Transverse colon (tissue), 4 donors: ENCODE measurements at regions not wholly inside any gene's neighbourhood (a gene's known extent, or its start where the extent isn't known, plus 50 kb on each side); places are given as distances from the start of the nearest gene placed in this dataset.
A peak's percentile ranks its signal among the peaks of the same experiment; 100 is the strongest.
"Not testable (repeated sequence)": the region's sequence is repeated elsewhere in the genome, so short reads cannot be mapped to it uniquely, and the experiment has no call there.

Experiments used
- DNase-seq: peaks from one replicate; pipeline ENCODE4 v3.0.0-alpha.2; 2019
- H3K27ac ChIP-seq, 4 donors: fragments of 200-600 bp; sonication (generic); 2 replicates each; pipeline ENCODE4 v1.5.1; 2016 to 2018; ENCODE audit warnings: inconsistent platforms in 4 of 4
- H3K27me3 ChIP-seq: fragments of 200-600 bp; sonication (generic); 2 replicates; pipeline ENCODE4 v1.5.1; 2017; ENCODE audit warnings: inconsistent platforms
- H3K36me3 ChIP-seq, 4 donors: fragments of 200-600 bp; sonication (generic); 2 replicates each; pipeline ENCODE4 v1.5.1; 2017 to 2019; ENCODE audit warnings: inconsistent platforms in 4 of 4
- H3K4me1 ChIP-seq, 4 donors: fragments of 200-600 bp; sonication (generic); 2 replicates each; pipeline ENCODE4 v1.5.1; 2017 to 2020; ENCODE audit warnings: inconsistent platforms in 4 of 4
- H3K4me3 ChIP-seq, 4 donors: fragments of 200-600 bp; sonication (generic); 1 replicate in 1 of 4; 2 replicates in 3 of 4; pipeline versions ENCODE4 v1.5.1 to v1.6.1; 2017 to 2019; ENCODE audit warnings: inconsistent platforms in 4 of 4
- H3K9me3 ChIP-seq, 2 donors: fragments of 200-600 bp; sonication (generic); 2 replicates each; pipeline ENCODE4 v1.5.1; 2017 to 2019; ENCODE audit warnings: inconsistent platforms in 2 of 2
- CTCF ChIP-seq, 5 experiments: fragments of 200-600 bp in 3 of 5; fragments of 450-650 bp in 2 of 5; sonication (generic) in 3 of 5; IDR thresholded peaks; 1 replicate in 2 of 5; 2 replicates in 3 of 5; pipeline ENCODE4 v1.5.1; 2016 to 2017; ENCODE audit warnings: antibody characterized with exemption in 5 of 5, inconsistent platforms in 3 of 5, mild to moderate bottlenecking in 2 of 5, moderate library complexity in 1 of 5
- EP300 ChIP-seq: sonication (generic); formaldehyde crosslinking; IDR thresholded peaks from one replicate; pipeline ENCODE4 v1.6.1; 2017; ENCODE audit warnings: antibody characterized with exemption, low read depth
- POLR2A ChIP-seq: fragments of 450-650 bp; IDR thresholded peaks from one replicate; pipeline ENCODE4 v1.6.1; 2016; ENCODE audit warnings: antibody characterized with exemption, mild to moderate bottlenecking, moderate library complexity
- POLR2AphosphoS5 ChIP-seq, 3 donors: sonication (generic); formaldehyde crosslinking; IDR thresholded peaks; one replicate each; pipeline ENCODE4 v1.6.1; 2016; ENCODE audit warnings: antibody characterized with exemption in 3 of 3
- WGBS, 2 donors: methylation state at CpG; one replicate each; pipeline ENCODE4 v1.1.5; 2018; ENCODE audit warnings: low coverage in 1 of 2; 5-methylcytosine and 5-hydroxymethylcytosine counted together
- in situ Hi-C, 4 donors: fragments of 200-750 bp; cut with MboI; loops; one replicate each; pipeline versions ENCODE4 v1.15.0 to v1.15.1; 2017; ENCODE audit warnings: low sequenced_read_pairs in 3 of 4, low pct_ligation_motif_present in 1 of 4, low pct_unique_long_range_greater_than_20kb in 1 of 4
- intact Hi-C: fragments of 100-400 bp; cut with DNase I; formaldehyde crosslinking; loops from one replicate; pipeline ENCODE4 v1.15.1; 2023; ENCODE audit warnings: low total_unique reads

GRCh38 chr12:94916663-94917062, 86.8 kb downstream of the NDUFA12 start:
- intact Hi-C loops (no loop called here), in situ Hi-C loops (no loop called here)
- H3K36me3 ChIP-seq: no peaks in the 10 kb centered on the region
- no peaks in the 10 kb centered on the region for H3K27me3 ChIP-seq
- WGBS, 2 donors: 71 to 90% methylated on average over 2 to 6 of the region's 6 CpGs
- TF ChIP-seq CTCF (IDR thresholded peaks at IDR 0.05) (no peak), POLR2A (no peak), EP300 (no peak), POLR2AphosphoS5 (IDR thresholded peaks at IDR 0.05) (no peak)
- H3K4me3 ChIP-seq: no peak overlapping the region
- no peak overlapping the region for H3K27ac ChIP-seq
- no peak for DNase-seq
- H3K9me3 ChIP-seq: no peaks in the 10 kb centered on the region
- H3K4me1 ChIP-seq: no peaks in the 10 kb centered on the region

GRCh38 chr12:94909663-94910062, 93.8 kb downstream of the NDUFA12 start:
- Histone ChIP-seq H3K36me3 (no peaks in the 10 kb centered on the region), H3K4me1 (no peaks in the 10 kb centered on the region), H3K27ac (no peak overlapping the region), H3K4me3 (no peak overlapping the region), H3K27me3 (no peaks in the 10 kb centered on the region), H3K9me3 (no peaks in the 10 kb centered on the region)
- DNase-seq: no peak
- 70 to 85% methylated on average over 4 of the region's 4 CpGs for WGBS, 2 donors
- in situ Hi-C loops (no loop called here), intact Hi-C loops (no loop called here)
- TF ChIP-seq POLR2AphosphoS5 (IDR thresholded peaks at IDR 0.05): no peak
- no peak for TF ChIP-seq POLR2A
- no peak for TF ChIP-seq CTCF (IDR thresholded peaks at IDR 0.05)
- no peak for TF ChIP-seq EP300

GRCh38 chr12:94905749-94906148, 97.7 kb downstream of the NDUFA12 start:
- H3K36me3 ChIP-seq, intact Hi-C loops, H3K9me3 ChIP-seq, H3K4me1 ChIP-seq, H3K4me3 ChIP-seq, DNase-seq, in situ Hi-C loops, H3K27me3 ChIP-seq, H3K27ac ChIP-seq: not testable (repeated sequence)
- 94% methylated on average over 3 to 4 of the region's 4 CpGs for WGBS, 2 donors

GRCh38 chr12:94900496-94900895, 103.0 kb downstream of the NDUFA12 start:
- DNase-seq: no peak
- in situ Hi-C loops: no loop called here
- Histone ChIP-seq H3K4me1 (no peaks in the 10 kb centered on the region), H3K4me3 (no peak overlapping the region), H3K27me3 (no peaks in the 10 kb centered on the region), H3K9me3 (no peaks in the 10 kb centered on the region), H3K27ac (no peak overlapping the region), H3K36me3 (no peaks in the 10 kb centered on the region)
- WGBS, 2 donors: 92% methylated on average over 2 of the region's 2 CpGs; no CpG with 5 or more reads in 1 of the 2 donors
- TF ChIP-seq EP300 (no peak), POLR2AphosphoS5 (IDR thresholded peaks at IDR 0.05) (no peak), CTCF (IDR thresholded peaks at IDR 0.05) (no peak), POLR2A (no peak)
- intact Hi-C loops: no loop called here

- no peak for DNase-seq
- no peak overlapping the region for H3K4me3 ChIP-seq
- no peak overlapping the region for H3K27ac ChIP-seq
- no peaks in the 10 kb centered on the region for H3K36me3 ChIP-seq
- 89% methylated on average over 1 of the region's 1 CpG; no CpG with 5 or more reads in 1 of the 2 donors for WGBS, 2 donors
- H3K4me1 ChIP-seq: no peaks in the 10 kb centered on the region
- in situ Hi-C loops (no loop called here), intact Hi-C loops (no loop called here)
- H3K9me3 ChIP-seq: no peaks in the 10 kb centered on the region
- TF ChIP-seq POLR2A (no peak), POLR2AphosphoS5 (IDR thresholded peaks at IDR 0.05) (no peak), EP300 (no peak), CTCF (IDR thresholded peaks at IDR 0.05) (peak in 3 of 5 experiments; percentile 7 to 23 (median 14))
- H3K27me3 ChIP-seq: no peaks in the 10 kb centered on the region
Measured at GRCh38 chr12:94898388-94898787, 105.1 kb downstream of the NDUFA12 start.
